Ishikawa (cell line): ENCODE measurements at regions not wholly inside any gene's neighbourhood (a gene's known extent, or its start where the extent isn't known, plus 50 kb on each side); places are given as distances from the start of the nearest gene placed in this dataset.

Source experiments
- CEBPB ChIP-seq: IDR thresholded peaks from 2 replicates; pipeline ENCODE4 v1.6.1; 2012
- CREB1 ChIP-seq: IDR thresholded peaks from 2 replicates; pipeline ENCODE4 v1.6.1; 2012; ENCODE audit warnings: low read depth
- EGR1 ChIP-seq: IDR thresholded peaks from 2 replicates; pipeline ENCODE4 v1.6.1; 2012
- EP300 ChIP-seq: IDR thresholded peaks from 2 replicates; pipeline ENCODE4 v1.6.1; 2012; ENCODE audit warnings: borderline replicate concordance
- NFIC ChIP-seq: IDR thresholded peaks from 2 replicates; pipeline ENCODE4 v1.6.1; 2012
- RAD21 ChIP-seq: IDR thresholded peaks from 2 replicates; pipeline ENCODE4 v1.6.1; 2012; ENCODE audit warnings: low read depth
- TAF1 ChIP-seq: IDR thresholded peaks from 2 replicates; pipeline ENCODE4 v1.6.1; 2012; ENCODE audit warnings: low read depth, mild to moderate bottlenecking
- TEAD4 ChIP-seq: IDR thresholded peaks from 2 replicates; pipeline ENCODE4 v1.6.1; 2012
- YY1 ChIP-seq: IDR thresholded peaks from 2 replicates; pipeline ENCODE4 v1.6.1; 2012; ENCODE audit warnings: low read depth
- TF ChIP-seq, protein P1 (sequence below): IDR thresholded peaks from 2 replicates; pipeline ENCODE4 v1.6.1; 2012
- TF ChIP-seq, protein P2 (sequence below): IDR thresholded peaks from 2 replicates; pipeline ENCODE4 v1.6.1; 2012
- TF ChIP-seq, protein P3 (sequence below): IDR thresholded peaks from 2 replicates; pipeline ENCODE4 v1.6.1; 2012; ENCODE audit warnings: low read depth, mild to moderate bottlenecking

DNA sequence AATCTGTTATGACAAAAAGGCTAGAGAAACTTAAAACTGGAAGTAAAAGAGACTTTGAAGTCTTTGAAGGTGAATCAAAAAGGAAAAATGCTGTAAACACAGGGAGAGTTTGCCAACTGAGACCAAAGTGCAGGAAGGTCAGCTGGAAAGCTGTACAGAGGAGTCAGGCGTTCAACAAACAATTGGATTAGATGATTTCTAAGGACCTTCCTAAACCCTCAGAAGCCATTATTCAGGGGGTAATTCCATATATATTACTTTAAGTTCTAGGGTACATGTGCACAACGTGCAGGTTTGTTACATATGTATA is 156.8 kb downstream of the ZBTB18 start:
- TF ChIP-seq EGR1: no peak
- TF ChIP-seq TAF1: no peak
- no peak for TF ChIP-seq YY1
- TF ChIP-seq, protein P1, sequence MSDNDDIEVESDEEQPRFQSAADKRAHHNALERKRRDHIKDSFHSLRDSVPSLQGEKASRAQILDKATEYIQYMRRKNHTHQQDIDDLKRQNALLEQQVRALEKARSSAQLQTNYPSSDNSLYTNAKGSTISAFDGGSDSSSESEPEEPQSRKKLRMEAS: no peak
- TF ChIP-seq EP300: no peak
- TF ChIP-seq, protein P2, sequence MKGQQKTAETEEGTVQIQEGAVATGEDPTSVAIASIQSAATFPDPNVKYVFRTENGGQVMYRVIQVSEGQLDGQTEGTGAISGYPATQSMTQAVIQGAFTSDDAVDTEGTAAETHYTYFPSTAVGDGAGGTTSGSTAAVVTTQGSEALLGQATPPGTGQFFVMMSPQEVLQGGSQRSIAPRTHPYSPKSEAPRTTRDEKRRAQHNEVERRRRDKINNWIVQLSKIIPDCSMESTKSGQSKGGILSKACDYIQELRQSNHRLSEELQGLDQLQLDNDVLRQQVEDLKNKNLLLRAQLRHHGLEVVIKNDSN: no peak
- no peak for TF ChIP-seq RAD21
- TF ChIP-seq TEAD4: no peak
- TF ChIP-seq CEBPB: no peak
- TF ChIP-seq, protein P3, sequence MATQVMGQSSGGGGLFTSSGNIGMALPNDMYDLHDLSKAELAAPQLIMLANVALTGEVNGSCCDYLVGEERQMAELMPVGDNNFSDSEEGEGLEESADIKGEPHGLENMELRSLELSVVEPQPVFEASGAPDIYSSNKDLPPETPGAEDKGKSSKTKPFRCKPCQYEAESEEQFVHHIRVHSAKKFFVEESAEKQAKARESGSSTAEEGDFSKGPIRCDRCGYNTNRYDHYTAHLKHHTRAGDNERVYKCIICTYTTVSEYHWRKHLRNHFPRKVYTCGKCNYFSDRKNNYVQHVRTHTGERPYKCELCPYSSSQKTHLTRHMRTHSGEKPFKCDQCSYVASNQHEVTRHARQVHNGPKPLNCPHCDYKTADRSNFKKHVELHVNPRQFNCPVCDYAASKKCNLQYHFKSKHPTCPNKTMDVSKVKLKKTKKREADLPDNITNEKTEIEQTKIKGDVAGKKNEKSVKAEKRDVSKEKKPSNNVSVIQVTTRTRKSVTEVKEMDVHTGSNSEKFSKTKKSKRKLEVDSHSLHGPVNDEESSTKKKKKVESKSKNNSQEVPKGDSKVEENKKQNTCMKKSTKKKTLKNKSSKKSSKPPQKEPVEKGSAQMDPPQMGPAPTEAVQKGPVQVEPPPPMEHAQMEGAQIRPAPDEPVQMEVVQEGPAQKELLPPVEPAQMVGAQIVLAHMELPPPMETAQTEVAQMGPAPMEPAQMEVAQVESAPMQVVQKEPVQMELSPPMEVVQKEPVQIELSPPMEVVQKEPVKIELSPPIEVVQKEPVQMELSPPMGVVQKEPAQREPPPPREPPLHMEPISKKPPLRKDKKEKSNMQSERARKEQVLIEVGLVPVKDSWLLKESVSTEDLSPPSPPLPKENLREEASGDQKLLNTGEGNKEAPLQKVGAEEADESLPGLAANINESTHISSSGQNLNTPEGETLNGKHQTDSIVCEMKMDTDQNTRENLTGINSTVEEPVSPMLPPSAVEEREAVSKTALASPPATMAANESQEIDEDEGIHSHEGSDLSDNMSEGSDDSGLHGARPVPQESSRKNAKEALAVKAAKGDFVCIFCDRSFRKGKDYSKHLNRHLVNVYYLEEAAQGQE: no peak
- TF ChIP-seq NFIC: no peak
- TF ChIP-seq CREB1: no peak
